Liver (tissue), 3 donors: ENCODE measurements at regions not wholly inside any gene's neighbourhood (a gene's known extent, or its start where the extent isn't known, plus 50 kb on each side); places are given as distances from the start of the nearest gene placed in this dataset.

Source experiments
- ATF3 ChIP-seq: IDR thresholded peaks from 2 replicates; pipeline ENCODE4 v1.6.1; 2016; ENCODE audit warnings: antibody characterized with exemption
- CTCF ChIP-seq: fragments of 150-350 bp; IDR thresholded peaks from 2 replicates; pipeline ENCODE4 v1.5.1; 2017; ENCODE audit warnings: improper control_type of control experiment, low read depth, low read length; ENCODE audit not compliant: missing input control
- SP1 ChIP-seq: IDR thresholded peaks from 2 replicates; pipeline ENCODE4 v1.6.1; 2018; ENCODE audit warnings: antibody characterized with exemption, mild to moderate bottlenecking
- TAF1 ChIP-seq: conservative IDR thresholded peaks from 2 replicates; pipeline ENCODE4 v1.6.1; 2016; ENCODE audit warnings: antibody characterized with exemption, mild to moderate bottlenecking
- TF ChIP-seq, protein P1 (sequence below): IDR thresholded peaks from 2 replicates; pipeline ENCODE4 v1.6.1; 2016; ENCODE audit warnings: antibody characterized with exemption
- donor health status: healthy.
- donor health status: healthy.

- TF ChIP-seq CTCF (no peak), ATF3 (no peak), TAF1 (no peak), SP1 (no peak)
- TF ChIP-seq, protein P1, sequence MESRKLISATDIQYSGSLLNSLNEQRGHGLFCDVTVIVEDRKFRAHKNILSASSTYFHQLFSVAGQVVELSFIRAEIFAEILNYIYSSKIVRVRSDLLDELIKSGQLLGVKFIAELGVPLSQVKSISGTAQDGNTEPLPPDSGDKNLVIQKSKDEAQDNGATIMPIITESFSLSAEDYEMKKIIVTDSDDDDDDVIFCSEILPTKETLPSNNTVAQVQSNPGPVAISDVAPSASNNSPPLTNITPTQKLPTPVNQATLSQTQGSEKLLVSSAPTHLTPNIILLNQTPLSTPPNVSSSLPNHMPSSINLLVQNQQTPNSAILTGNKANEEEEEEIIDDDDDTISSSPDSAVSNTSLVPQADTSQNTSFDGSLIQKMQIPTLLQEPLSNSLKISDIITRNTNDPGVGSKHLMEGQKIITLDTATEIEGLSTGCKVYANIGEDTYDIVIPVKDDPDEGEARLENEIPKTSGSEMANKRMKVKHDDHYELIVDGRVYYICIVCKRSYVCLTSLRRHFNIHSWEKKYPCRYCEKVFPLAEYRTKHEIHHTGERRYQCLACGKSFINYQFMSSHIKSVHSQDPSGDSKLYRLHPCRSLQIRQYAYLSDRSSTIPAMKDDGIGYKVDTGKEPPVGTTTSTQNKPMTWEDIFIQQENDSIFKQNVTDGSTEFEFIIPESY, result no peak
Observed at GRCh38 chr10:113444766-113445365, 108.0 kb upstream of the HABP2 start.
